AG04449 (cell line): ENCODE measurements at regions not wholly inside any gene's neighbourhood (a gene's known extent, or its start where the extent isn't known, plus 50 kb on each side); places are given as distances from the start of the nearest gene placed in this dataset.
"Not testable (repeated sequence)": the region's sequence is repeated elsewhere in the genome, so short reads cannot be mapped to it uniquely, and the experiment has no call there.

Experiments used
- CTCF ChIA-PET: fragments of 350-600 bp; formaldehyde crosslinking; extraction: SDS; loops from one replicate; lab custom pipeline; 2021; ENCODE audit warnings: antibody characterized with exemption; lab: Yijun Ruan, JAX
- POLR2A ChIA-PET: fragments of 400-600, 350-600 bp; formaldehyde crosslinking; extraction: SDS; loops from one replicate; lab custom pipeline; 2020; ENCODE audit warnings: antibody characterized with exemption, inconsistent platforms; lab: Yijun Ruan, JAX
- DNase-seq: peaks from one replicate; pipeline ENCODE4 v3.0.0-alpha.2; 2010; ENCODE audit warnings: low read depth, low spot score
- H3K4me3 ChIP-seq: 2 replicates; pipeline ENCODE4 v1.5.1; 2011; ENCODE audit warnings: low read depth, mild to moderate bottlenecking, control low read depth, low read length
- TF ChIP-seq, protein P1 (sequence below): IDR thresholded peaks from one replicate; pipeline ENCODE4 v1.5.1; 2011; ENCODE audit warnings: mild to moderate bottlenecking, moderate library complexity, low read length, control low read depth, inconsistent platforms; ENCODE audit not compliant: insufficient read depth; ENCODE audit errors: missing control alignments

DNA sequence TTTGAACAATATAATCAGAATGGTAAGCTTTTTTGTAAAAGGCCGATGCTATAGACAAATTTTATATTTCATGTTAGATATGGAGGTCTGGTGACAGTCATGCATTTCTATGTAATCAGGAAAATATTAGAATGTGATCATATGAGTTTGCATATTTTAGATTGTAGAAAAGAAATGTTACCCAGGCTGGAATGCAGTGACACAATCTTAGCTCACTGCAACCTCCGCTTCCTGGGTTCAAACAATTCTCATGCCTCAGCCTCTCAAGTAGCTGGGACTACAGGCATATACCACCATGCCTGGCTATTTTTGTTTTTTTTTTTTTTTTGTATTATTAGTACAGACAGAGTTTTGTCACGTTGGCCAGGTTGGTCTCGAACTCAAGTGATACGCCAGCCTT is 152.0 kb downstream of the LMLN start:
- ChIA-PET POLR2A (no interaction called here), CTCF (interaction anchor here (2.7 kb wide), 1 partner anchor 32 kb away, joined by 13 read pairs; no protein-coding TSS in a partner anchor)
- no peak for DNase-seq
- TF ChIP-seq, protein P1, sequence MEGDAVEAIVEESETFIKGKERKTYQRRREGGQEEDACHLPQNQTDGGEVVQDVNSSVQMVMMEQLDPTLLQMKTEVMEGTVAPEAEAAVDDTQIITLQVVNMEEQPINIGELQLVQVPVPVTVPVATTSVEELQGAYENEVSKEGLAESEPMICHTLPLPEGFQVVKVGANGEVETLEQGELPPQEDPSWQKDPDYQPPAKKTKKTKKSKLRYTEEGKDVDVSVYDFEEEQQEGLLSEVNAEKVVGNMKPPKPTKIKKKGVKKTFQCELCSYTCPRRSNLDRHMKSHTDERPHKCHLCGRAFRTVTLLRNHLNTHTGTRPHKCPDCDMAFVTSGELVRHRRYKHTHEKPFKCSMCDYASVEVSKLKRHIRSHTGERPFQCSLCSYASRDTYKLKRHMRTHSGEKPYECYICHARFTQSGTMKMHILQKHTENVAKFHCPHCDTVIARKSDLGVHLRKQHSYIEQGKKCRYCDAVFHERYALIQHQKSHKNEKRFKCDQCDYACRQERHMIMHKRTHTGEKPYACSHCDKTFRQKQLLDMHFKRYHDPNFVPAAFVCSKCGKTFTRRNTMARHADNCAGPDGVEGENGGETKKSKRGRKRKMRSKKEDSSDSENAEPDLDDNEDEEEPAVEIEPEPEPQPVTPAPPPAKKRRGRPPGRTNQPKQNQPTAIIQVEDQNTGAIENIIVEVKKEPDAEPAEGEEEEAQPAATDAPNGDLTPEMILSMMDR = no peak
- H3K4me3 ChIP-seq = no peak overlapping the region

DNA sequence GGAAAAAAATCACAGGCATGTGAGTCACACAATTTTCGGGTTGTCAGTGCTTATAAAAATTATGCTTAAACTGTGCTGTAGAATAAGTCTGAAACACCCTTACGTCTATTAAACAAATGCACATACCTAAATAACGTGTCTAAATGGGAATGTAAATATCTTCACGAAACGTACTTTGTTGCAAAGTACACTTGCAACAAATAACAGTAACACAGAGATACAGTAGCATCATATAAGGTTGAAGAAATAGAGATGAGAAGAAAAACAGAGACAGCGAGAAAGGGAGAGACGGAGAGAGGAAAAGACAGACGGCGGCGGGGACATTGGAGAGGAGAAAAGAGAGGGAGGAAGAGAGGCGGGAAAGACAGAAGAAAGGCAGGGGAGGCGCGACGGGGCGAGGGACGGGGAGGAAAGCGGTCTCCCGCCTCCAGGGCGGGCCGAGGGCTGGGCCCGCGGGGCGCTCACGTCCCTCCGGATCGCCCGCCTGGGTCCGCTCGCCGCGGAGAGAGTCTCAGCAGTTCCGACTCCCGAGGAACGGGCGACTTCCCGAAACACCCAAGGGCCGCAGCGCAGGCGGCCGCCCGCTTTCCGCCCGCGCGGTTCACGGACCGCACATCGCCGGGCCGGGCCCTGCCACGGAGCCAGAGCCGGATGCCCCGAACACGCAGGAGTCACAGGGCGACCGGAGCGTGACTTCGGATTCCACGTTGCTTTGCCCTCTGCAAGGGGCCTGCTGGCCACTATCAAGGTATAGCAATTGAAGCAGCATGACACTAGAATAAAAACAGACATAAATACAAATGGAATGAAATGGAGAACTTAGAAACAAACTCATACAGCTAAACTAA is 153.4 kb downstream of the LMLN start:
- CTCF ChIA-PET = no interaction called here
- POLR2A ChIA-PET = no interaction called here
- peak overlapping the region; percentile 12; the same call in 1 of the 2 replicates for H3K4me3 ChIP-seq
- TF ChIP-seq, protein P1 = no peak
- no peak for DNase-seq

DNA sequence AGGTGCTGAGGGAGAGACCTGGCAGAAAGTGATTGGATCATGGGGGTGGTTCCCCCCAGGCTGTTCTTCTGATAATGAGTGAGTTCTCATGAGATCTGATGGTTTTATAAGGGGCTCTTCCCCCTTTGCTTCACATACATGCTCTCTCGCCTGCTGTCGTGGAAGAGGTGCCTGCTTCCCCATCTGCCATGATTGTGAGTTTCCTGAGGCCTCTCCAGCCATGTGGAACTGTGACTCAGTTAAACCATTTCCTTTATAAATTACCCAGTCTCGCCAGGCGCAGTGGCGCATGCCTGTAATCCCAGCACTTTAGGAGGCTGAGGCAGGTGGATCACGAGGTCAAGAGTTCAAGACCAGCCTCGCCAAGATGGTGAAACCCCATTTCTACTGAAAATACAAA is 154.5 kb downstream of the LMLN start:
- H3K4me3 ChIP-seq, POLR2A ChIA-PET, DNase-seq: not testable (repeated sequence)
- CTCF ChIA-PET = interaction anchor here (1.4 kb wide), 1 partner anchor 34 kb away, joined by 5 read pairs; no protein-coding TSS in a partner anchor

DNA sequence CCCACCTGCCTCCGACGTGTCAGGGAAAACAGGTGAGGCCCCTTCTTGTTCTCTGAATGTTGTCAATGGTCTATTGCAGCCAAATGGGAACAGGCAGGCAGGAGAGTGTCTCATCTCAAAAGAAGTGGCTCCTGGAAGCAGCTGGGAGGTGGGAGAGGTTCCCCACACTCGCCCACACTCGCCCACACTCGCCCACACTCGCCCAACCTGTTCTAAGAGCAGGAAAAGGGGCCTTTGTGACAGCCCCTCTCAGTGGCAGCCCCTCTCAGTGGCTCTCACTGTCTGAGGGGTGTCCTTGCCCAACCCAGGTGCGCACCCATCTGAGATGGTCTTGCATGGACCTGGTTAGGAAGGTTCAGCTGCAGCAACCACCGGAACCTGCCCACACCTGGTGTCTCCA is 162.2 kb downstream of the LMLN start:
- POLR2A ChIA-PET, DNase-seq, CTCF ChIA-PET, H3K4me3 ChIP-seq: not testable (repeated sequence)

DNA sequence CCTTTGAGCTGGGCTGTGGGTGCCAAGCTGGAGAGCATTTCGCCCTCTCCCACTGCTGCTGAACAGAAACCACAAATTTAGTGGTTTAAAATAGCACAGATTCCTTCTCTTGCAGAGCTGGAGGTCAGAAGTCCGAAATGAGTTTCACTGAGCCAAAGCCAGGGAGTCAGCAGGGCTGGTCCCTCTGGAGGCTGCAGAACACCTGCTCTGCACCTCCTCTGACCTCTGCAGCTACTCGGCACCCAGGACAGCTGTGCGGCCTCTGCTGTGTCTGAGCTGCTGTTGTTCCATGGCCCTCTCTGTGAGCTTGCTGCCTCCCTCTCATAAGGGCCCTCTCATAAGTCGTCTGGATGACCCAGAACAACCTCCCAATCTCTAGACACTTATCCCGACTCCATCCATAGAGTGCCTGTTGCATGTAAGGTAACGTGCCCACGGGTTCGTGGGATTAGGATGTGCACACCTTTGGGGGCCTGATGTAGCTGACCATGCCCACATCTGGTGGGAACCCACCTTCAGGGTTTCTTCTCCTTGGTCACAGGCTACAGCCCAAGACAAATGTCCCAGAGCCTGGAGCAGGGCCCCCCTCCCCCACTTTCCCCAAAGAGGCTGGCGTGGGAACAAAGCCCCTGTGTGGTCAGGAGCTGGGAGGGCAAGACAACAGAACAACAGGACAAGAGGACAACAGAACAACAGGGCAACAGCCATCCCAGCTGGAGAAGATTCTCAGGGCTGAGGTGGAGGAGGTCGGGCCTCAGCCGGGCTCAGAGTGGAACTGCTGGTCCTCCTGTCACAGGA is 177.2 kb downstream of the LMLN start:
- POLR2A ChIA-PET, H3K4me3 ChIP-seq, DNase-seq, CTCF ChIA-PET: not testable (repeated sequence)

DNA sequence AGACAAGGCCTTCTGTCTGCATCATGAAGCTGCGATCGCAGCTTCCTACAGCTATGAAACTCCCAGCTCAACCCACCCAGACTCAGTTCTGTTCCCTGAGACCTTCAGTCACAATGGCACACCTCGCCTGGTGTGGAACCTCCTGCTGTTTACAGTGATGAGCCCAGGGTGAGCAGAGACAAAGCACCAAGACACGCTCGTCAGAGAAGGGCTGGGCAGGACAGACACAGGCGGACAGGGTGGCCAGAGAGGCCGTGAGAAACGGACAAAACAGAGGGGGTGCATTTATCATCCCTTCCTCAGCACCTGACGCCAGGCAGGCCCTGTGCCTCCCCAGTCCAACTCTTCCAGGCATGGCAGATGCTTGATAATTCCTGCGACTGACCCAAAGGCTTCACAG is 178.2 kb downstream of the LMLN start:
- POLR2A ChIA-PET, DNase-seq, H3K4me3 ChIP-seq, CTCF ChIA-PET: not testable (repeated sequence)

DNA sequence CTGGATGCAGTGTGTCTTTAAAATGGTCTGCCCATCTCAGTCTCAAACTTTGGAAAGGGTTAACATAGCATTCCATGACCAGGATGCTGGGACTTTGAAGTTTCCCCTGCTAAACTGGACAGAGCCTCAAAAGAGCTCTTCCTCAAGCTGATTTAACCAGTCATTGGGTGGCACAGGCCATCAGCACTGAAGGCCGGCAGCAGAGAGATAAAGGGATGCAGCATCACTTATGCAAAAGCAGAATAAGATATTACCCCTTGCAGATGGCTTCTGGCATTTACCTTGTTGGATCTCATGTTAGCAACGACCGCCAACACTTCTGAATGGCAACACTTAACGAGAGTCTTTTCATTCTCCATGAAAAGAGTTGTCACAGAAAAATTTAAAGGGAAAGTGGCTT is 179.0 kb downstream of the LMLN start:
- H3K4me3 ChIP-seq, CTCF ChIA-PET, DNase-seq, POLR2A ChIA-PET: not testable (repeated sequence)

DNA sequence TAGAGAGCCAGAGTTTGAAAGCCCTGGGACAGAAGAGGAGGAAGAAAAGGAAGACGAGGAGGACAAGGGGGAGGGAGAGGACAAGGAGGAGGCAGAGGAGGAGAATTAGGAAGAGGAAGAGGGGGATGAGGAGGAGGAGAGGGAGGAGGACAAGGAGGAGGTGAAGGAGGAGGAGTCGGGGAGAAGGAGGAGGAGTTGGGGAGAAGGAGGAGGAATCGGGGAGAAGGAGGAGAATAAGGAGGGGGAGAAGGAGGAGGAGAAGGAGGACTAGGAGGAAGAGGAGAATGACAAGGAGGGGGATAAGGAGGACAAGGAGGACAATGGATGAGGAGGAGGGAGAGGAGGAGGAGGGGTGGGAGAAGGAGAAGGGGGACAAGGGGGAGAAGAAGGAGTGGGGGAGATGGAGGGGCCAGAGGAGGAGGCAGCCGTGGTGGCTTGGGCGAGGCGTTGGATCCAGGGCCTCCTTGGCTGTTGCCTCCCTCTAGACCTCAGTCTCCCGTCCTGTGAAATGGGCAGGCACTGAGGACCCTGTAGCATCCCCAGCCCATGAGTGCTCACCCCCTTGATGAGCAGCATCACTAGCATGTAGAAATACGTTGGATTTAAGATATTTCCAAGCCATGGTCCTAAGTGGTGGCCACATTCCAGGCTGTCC is 179.6 kb downstream of the LMLN start:
- DNase-seq, CTCF ChIA-PET: not testable (repeated sequence)

DNA sequence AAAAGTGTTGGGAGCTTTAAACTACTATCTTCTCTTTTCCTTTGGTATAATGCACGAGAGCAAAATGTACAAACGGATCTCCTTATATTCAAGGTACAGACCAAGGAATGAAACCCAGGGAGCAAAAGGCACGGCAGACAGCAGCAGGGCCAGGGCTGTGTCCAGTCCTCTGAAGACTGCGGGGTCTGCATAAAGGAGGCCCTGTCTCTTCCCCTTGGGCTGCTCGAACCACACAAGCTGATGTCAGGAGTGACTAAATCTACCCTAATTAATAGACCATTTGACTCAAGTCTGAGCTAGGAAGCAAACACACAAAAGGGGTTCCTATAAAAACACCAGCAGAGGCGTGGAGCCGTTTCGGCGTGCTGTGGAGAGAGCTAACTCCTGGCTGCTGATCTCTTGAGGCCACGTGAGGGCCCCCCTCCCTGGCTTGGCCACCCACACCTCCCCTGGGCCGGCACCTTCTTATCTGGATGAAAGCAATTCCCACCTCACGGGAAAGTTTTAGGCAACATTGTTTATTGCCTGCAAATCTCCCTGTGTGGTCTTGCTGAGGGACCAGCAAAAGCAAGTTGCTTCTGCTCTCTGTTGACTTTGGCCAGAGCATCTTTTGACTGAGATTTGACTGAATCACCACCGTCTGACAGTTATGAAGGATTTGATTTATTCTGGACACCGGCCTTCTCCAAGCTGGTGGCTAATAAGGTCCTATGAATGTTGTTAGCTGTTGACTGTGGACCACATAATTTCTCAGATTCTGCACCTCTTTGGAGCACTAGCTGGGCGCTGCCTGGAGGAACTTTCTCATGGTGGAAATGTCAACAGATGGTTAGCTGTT is 183.5 kb downstream of the LMLN start:
- CTCF ChIA-PET, POLR2A ChIA-PET, DNase-seq: not testable (repeated sequence)

More for the DNA sequence above, 179.6 kb downstream of the LMLN start:
- POLR2A ChIA-PET, H3K4me3 ChIP-seq: not testable (repeated sequence)

DNA sequence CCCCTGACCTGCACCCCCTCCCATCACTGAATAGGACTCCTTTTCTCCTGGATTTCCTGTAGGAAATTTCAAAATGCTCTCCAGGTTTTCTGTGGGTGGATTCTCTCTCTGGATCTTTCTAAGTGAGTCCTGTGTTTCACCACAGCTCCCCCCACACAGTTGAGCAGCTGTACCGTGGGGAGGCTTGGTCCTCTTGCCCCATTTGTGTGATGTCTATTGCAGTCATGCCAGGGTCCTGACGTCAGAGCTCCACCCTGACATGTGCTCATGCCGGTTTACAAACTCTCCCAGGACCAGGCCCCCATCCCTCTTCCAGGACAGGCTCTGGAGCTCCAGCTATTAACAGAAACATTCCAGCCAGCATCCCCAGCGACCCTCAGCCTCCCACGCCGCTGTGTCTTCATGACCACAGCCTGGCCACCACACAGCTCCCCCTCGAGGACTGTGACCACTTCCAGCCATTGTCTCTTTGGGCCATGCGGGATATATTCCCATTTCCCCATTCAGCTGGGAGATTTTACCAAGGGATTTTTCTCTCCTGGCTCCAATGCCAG is 185.3 kb downstream of the LMLN start:
- POLR2A ChIA-PET, DNase-seq, H3K4me3 ChIP-seq, CTCF ChIA-PET: not testable (repeated sequence)

More for the DNA sequence above, 183.5 kb downstream of the LMLN start:
- H3K4me3 ChIP-seq = not testable (repeated sequence)

DNA sequence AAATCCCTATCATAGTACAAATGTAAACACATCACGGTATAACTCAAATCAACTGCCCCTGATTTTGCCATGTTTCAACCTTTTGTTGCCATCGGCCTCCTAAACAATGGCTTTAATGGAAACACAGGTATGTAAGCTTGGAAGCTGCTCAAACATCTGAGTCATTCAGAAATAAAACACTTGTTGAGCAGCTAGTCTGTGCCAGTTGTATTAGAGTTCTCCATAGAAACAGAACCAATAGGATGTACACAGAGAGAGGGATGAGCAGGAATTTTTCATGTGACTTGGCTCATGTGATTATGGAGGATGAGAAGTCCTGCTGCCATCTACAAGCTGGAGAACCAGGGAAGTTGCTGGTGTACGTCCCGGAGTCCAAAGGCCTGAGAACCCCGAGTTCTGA is 186.1 kb downstream of the LMLN start:
- POLR2A ChIA-PET, DNase-seq, H3K4me3 ChIP-seq, CTCF ChIA-PET: not testable (repeated sequence)

DNA sequence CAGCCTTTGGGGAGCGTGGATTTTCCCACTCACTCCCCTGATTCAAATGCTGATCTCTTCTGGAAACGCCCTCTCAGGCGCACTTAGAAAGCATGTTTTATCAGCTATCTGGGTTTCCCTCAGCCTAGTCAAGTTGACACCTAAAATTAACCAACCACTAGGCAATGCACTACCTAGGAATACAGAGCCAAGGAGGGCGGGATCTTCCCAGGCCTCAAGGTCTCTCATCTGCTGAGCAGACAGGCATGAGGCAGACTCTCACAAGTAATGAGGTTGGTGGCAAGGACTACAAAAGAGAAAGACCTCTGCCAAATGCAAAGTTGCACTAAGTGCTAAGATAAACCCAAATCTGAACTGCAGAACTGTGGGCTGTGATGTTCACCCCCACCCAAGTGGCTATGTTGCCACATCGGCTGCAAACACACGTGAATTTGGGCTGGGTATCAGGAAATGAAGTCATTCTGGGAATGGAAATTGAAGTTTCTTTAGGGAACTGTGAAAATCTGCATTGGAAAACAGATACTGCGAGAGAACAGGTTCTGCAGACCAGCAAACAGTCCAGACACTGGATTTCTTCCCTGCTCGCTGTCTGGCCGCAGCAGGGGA is 186.6 kb downstream of the LMLN start:
- H3K4me3 ChIP-seq, POLR2A ChIA-PET, CTCF ChIA-PET, DNase-seq: not testable (repeated sequence)
